ENCODE measurements at regions not wholly inside any gene's neighbourhood (a gene's known extent, or its start where the extent isn't known, plus 50 kb on each side); places are given as distances from the start of the nearest gene placed in this dataset.

GRCh38 chr19:16017138-16017490, 59.2 kb upstream of the TPM4 start:
- TF ChIP-seq CTCF (IDR thresholded peaks at IDR 0.05; ENCODE audit: low read depth, low read length) (no peak), MYC (IDR thresholded peaks at IDR 0.05; ENCODE audit: low read depth, low read length) (no peak), POLR2A (IDR thresholded peaks at IDR 0.05; ENCODE audit: extremely low read depth, insufficient read length) (no peak), MAX (IDR thresholded peaks at IDR 0.05; ENCODE audit: low read depth, low read length) (no peak)

Data from NB4 (cell line).